ENCODE measurements at regions not wholly inside any gene's neighbourhood (a gene's known extent, or its start where the extent isn't known, plus 50 kb on each side); places are given as distances from the start of the nearest gene placed in this dataset.
"Not testable (repeated sequence)": the region's sequence is repeated elsewhere in the genome, so short reads cannot be mapped to it uniquely, and the experiment has no call there.

DNA sequence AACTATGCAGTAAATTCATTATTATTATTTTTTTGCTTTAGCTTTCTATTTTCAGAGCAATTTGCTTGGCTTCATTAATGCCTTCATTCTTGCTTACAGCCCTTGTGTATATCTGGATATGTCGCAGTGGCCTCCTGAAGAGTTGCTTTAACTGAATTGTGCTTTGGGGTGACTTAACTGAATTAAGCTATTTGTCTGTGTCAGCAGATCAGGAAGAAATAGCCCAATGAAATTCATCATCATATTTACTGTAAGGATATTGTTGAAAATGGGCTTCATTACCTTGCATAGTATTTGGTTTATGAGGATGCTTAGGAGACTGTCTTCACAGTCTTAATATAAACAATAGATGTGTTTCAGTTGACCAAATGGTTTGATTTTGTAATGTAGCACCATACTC is 59.7 kb upstream of the PIP4K2A start:
- TF ChIP-seq EP300 (IDR thresholded peaks at IDR 0.05) (no peak), POLR2A (IDR thresholded peaks at IDR 0.05) (no peak)
- TF ChIP-seq, protein P1, sequence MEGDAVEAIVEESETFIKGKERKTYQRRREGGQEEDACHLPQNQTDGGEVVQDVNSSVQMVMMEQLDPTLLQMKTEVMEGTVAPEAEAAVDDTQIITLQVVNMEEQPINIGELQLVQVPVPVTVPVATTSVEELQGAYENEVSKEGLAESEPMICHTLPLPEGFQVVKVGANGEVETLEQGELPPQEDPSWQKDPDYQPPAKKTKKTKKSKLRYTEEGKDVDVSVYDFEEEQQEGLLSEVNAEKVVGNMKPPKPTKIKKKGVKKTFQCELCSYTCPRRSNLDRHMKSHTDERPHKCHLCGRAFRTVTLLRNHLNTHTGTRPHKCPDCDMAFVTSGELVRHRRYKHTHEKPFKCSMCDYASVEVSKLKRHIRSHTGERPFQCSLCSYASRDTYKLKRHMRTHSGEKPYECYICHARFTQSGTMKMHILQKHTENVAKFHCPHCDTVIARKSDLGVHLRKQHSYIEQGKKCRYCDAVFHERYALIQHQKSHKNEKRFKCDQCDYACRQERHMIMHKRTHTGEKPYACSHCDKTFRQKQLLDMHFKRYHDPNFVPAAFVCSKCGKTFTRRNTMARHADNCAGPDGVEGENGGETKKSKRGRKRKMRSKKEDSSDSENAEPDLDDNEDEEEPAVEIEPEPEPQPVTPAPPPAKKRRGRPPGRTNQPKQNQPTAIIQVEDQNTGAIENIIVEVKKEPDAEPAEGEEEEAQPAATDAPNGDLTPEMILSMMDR (IDR thresholded peaks at IDR 0.05), result no peak
- Histone ChIP-seq H3K4me1 (ENCODE audit: insufficient read depth) (no peaks in the 10 kb centered on the region), H3K36me3 (no peaks in the 10 kb centered on the region), H3K27me3 (no peaks in the 10 kb centered on the region), H3K27ac (no peak overlapping the region), H3K9me3 (no peaks in the 10 kb centered on the region), H3K4me3 (no peak overlapping the region)
- intact Hi-C loops (cut with DNase I), result no loop called here
- DNase-seq, result no peak
- 89 to 100% (median 97%) methylated on average over 1 of the region's 1 CpG for WGBS, 3 donors

DNA sequence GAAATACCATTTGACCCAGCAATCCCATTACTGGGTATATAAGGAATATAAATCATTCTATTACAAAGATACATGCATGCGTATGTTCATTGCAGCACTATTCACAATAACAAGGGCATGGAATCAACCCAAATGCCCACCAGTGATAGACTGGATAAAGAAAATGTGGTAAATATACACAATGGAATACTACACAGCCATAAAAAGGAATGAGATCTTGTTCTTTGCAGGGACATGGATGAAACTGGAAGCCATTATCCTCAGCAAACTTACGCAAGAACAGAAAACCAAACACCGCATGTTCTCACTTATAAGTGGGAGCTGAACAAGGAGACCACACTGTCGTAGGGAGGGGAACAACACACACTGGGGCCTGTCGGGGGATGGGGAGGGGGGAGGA is 57.3 kb upstream of the PIP4K2A start:
- H3K4me1 ChIP-seq (ENCODE audit: insufficient read depth); DNase-seq; intact Hi-C loops (cut with DNase I); H3K36me3 ChIP-seq; H3K9me3 ChIP-seq; H3K27me3 ChIP-seq; H3K4me3 ChIP-seq; H3K27ac ChIP-seq: not testable (repeated sequence)
- WGBS, 3 donors, result 93 to 98% (median 96%) methylated on average over 5 of the region's 5 CpGs

DNA sequence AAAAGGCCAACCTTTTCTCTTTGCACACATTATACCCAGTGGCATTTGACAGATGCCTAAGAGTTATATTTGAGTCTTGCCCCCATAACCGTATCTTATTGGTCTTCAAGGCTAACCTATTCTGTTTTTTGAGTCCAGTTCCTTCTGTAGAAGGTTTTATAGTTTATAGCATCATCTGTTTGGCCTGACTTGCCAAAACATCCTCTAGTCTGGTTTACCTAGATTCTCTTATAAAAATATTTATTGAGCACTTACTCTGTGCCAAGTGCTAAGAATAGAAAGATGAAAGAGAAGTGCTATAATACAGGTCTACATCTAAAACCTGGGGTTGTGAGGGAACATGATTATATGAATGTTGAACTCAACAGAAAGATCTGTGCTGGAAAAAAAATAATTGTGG is 55.9 kb upstream of the PIP4K2A start:
- 59 to 67% (median 63%) methylated on average over 1 of the region's 1 CpG for WGBS, 3 donors
- H3K4me1 ChIP-seq (ENCODE audit: insufficient read depth), result no peaks in the 10 kb centered on the region
- H3K27me3 ChIP-seq, result no peaks in the 10 kb centered on the region
- intact Hi-C loops (cut with DNase I), result no loop called here
- no peak overlapping the region for H3K4me3 ChIP-seq
- no peaks in the 10 kb centered on the region for H3K36me3 ChIP-seq
- H3K9me3 ChIP-seq, result no peaks in the 10 kb centered on the region
- no peak for TF ChIP-seq EP300 (IDR thresholded peaks at IDR 0.05)
- TF ChIP-seq, protein P1 (IDR thresholded peaks at IDR 0.05), result no peak
- no peak for TF ChIP-seq POLR2A (IDR thresholded peaks at IDR 0.05)
- no peak overlapping the region for H3K27ac ChIP-seq
- DNase-seq, result no peak

DNA sequence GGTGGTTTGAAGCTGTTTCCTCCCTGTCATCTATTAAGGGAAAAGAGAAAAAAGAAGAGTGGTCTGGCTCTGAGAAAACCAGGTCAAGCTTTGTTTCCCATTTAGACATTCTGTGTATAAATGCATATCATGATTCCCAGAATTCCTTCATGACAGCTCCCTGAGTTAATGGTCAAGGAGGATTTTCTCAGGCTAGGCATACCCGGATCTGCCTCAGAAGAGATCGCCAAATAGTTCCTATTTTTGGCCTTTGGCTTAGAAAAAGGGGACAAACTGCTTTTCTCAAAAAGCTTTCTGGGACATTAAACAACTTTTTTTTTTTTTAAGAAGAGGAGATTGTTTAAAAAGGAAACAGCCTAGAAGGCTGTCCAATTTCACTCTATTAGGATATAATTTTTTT is 53.5 kb upstream of the PIP4K2A start:
- Histone ChIP-seq H3K36me3 (no peaks in the 10 kb centered on the region), H3K27ac (no peak overlapping the region), H3K9me3 (no peaks in the 10 kb centered on the region), H3K27me3 (no peaks in the 10 kb centered on the region), H3K4me3 (no peak overlapping the region), H3K4me1 (ENCODE audit: insufficient read depth) (no peaks in the 10 kb centered on the region)
- intact Hi-C loops (cut with DNase I), result no loop called here
- 43 to 54% (median 45%) methylated on average over 2 of the region's 2 CpGs for WGBS, 3 donors
- DNase-seq, result no peak
- TF ChIP-seq, protein P1 (IDR thresholded peaks at IDR 0.05), result no peak
- TF ChIP-seq POLR2A (IDR thresholded peaks at IDR 0.05) (no peak), EP300 (IDR thresholded peaks at IDR 0.05) (no peak)

DNA sequence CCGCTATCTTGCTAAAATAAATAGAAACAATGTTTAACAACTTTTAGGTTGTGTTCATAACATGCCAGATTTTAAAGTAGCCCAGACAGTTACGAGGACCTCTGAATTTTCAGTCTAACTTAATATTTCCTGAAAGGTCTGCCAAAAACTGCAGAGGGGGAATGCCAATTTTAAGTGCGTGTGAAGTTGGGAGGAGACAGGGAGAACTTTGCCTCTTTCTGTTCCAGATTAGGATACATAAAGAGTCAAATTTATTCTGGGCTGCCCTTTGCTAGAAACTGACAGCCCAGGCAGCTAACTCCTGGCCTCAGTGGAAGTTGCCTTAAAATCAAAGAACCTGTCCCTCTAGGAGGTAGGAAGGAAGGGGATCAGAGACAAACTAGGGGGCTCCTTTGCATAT is 52.3 kb upstream of the PIP4K2A start:
- intact Hi-C loops (cut with DNase I), result no loop called here
- Histone ChIP-seq H3K36me3 (no peaks in the 10 kb centered on the region), H3K4me1 (ENCODE audit: insufficient read depth) (no peaks in the 10 kb centered on the region), H3K9me3 (no peaks in the 10 kb centered on the region), H3K27me3 (no peaks in the 10 kb centered on the region), H3K27ac (no peak overlapping the region), H3K4me3 (no peak overlapping the region)
- WGBS, 3 donors, result 8 to 14% (median 8%) methylated on average over 3 of the region's 3 CpGs
- TF ChIP-seq EP300 (IDR thresholded peaks at IDR 0.05), result no peak
- DNase-seq, result no peak
